ENCODE measurements at regions not wholly inside any gene's neighbourhood (a gene's known extent, or its start where the extent isn't known, plus 50 kb on each side); places are given as distances from the start of the nearest gene placed in this dataset.

DNA sequence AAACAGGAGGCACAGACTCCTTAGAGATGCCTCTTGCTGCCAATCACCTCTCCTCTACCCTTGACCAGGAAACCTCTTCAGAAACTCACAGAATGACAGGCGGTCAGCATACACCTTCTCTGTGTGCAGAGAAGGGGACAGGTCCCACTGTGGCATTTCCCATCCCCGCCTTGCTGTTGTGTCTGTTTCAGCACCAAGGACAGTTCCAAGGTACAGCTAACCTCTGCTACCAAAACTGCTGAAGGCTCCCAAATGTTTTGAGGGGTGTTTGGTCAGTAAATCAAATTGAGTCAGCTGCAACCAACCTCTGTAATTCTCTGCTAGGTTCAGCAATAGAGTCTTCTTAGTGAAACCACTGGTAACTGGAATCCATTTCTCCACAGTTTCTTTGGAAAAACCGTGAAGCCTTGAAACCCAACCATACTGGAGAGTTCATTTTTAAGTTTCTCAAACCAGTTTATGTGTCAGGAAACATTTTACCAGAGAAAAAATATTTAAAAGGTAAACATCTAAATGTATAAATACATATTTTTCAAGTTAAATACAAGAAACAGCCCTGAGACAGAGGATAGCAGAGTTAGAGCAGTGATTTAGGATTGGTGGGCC, 122.0 kb downstream of the DRD1 start:
- TF ChIP-seq, protein P1, sequence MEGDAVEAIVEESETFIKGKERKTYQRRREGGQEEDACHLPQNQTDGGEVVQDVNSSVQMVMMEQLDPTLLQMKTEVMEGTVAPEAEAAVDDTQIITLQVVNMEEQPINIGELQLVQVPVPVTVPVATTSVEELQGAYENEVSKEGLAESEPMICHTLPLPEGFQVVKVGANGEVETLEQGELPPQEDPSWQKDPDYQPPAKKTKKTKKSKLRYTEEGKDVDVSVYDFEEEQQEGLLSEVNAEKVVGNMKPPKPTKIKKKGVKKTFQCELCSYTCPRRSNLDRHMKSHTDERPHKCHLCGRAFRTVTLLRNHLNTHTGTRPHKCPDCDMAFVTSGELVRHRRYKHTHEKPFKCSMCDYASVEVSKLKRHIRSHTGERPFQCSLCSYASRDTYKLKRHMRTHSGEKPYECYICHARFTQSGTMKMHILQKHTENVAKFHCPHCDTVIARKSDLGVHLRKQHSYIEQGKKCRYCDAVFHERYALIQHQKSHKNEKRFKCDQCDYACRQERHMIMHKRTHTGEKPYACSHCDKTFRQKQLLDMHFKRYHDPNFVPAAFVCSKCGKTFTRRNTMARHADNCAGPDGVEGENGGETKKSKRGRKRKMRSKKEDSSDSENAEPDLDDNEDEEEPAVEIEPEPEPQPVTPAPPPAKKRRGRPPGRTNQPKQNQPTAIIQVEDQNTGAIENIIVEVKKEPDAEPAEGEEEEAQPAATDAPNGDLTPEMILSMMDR (IDR thresholded peaks at IDR 0.05; ENCODE audit: insufficient read depth, low read depth, low read length, missing control alignments) = no peak

DNA sequence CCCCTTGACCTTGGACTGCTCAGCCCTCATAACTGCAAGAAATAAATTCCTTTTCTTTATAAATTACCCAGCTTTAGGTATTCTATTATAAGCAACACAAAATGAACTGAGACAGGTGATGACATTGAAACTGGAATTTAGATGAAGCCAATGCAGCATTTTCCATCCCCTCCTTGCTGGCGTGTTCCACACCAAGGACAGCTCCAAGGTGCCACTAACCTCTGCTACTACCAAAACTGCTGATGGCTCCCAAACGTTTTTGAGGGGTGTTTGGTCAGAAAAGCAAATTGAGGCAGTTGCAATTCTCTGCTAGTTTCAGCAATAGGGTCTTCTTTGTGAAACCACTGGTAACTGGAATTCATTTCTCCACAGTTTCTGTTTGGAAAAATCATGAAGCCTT, 124.8 kb downstream of the DRD1 start:
- DNase-seq (ENCODE audit: low read depth) = no peak
- TF ChIP-seq, protein P1 (IDR thresholded peaks at IDR 0.05; ENCODE audit: insufficient read depth, low read depth, low read length, missing control alignments) = no peak
- H3K4me3 ChIP-seq (ENCODE audit: low read length) = no peak overlapping the region

More for the DNA sequence above, 122.0 kb downstream of the DRD1 start:
- DNase-seq (ENCODE audit: low read depth) = peak; percentile 40
- H3K4me3 ChIP-seq (ENCODE audit: low read length) = no peak overlapping the region

DNA sequence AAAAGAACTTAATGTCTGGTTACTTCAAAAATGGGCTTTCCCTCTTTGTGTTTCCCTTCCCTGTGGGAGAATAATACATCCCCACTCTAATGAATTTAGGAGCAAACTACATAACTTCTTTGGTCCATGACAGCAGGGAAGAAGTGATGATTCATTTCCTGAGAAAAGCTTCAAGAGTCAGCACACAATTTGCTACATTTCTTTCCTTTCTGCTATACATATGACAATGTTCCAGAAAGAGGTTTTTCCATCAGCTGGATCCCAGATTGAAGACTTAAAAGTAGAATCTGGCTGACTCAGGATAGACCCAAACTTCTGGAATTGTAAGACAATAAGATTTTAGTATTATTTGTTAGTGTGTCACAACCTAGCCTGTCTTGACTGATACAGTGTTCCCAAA, 126.1 kb downstream of the DRD1 start:
- no peak overlapping the region for H3K4me3 ChIP-seq (ENCODE audit: low read length)
- DNase-seq (ENCODE audit: low read depth) = no peak
- TF ChIP-seq, protein P1 (IDR thresholded peaks at IDR 0.05; ENCODE audit: insufficient read depth, low read depth, low read length, missing control alignments) = no peak

DNA sequence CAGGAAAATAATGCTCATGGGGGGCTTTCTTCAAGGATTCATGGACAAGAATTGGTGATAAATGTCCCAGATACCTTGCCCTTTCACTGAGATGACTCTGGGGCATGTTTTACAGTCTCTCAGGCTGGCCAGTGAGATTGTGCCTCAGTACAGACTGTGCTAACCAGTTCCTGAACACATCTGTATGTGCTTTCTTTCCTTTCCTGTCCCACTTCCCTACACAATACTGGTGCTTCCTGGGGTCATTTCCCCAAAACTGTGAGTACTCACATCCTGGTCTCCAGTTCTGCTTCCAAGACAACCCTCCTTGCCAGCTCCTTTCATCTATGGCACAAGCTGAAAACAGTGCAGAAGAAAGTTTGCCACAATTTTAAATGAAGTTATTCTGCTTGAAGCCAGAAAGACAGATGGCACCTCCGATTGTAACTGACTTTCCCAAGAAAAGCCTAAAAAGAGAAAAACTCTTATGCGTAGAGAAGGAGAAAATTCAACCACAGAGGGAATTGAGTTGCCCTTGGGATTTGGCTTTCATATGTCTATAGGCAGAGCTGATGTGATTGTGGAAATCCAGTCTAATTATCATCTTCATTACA, 134.7 kb downstream of the DRD1 start:
- DNase-seq (ENCODE audit: low read depth) = no peak
- TF ChIP-seq, protein P1 (IDR thresholded peaks at IDR 0.05; ENCODE audit: insufficient read depth, low read depth, low read length, missing control alignments) = no peak
- no peak overlapping the region for H3K4me3 ChIP-seq (ENCODE audit: low read length)

DNA sequence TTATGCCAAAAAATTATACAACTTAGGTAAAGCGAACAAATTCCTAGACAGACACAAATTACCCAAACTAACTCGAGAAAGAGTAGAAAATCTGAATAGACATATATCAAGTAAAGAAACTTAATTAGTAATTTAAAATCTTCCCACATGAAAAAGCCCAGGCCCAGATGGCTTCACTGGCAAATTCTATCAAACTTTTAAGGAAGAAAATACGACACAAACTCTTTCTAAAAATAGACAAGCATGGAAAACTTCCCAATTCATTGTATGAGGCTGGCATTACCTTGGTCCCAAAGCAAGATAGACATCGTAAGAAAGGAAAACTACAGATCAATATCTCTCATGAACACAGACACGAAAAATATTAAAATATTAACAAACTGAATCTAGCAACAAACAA, 135.3 kb downstream of the DRD1 start:
- TF ChIP-seq, protein P1 (IDR thresholded peaks at IDR 0.05; ENCODE audit: insufficient read depth, low read depth, low read length, missing control alignments) = no peak
- no peak overlapping the region for H3K4me3 ChIP-seq (ENCODE audit: low read length)
- DNase-seq (ENCODE audit: low read depth) = no peak

DNA sequence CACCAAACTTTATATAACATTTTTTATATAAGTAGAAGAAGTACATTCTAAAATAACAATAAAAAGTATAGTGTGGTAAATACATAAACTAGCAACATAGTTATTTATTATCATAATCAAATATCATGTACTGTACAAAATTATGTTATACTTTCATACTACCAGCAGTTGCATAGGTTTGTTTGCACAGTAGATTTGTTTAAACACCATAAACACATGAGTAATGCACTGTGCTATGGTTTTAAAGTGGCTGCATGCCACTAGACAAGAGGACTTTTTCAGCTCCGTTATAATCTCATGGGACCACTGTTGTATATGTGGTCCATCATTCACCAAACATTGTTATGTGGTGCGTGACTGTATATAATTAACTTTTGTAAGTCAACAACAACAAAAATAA, 137.6 kb downstream of the DRD1 start:
- no peak for DNase-seq (ENCODE audit: low read depth)
- no peak overlapping the region for H3K4me3 ChIP-seq (ENCODE audit: low read length)
- TF ChIP-seq, protein P1 (IDR thresholded peaks at IDR 0.05; ENCODE audit: insufficient read depth, low read depth, low read length, missing control alignments) = no peak

DNA sequence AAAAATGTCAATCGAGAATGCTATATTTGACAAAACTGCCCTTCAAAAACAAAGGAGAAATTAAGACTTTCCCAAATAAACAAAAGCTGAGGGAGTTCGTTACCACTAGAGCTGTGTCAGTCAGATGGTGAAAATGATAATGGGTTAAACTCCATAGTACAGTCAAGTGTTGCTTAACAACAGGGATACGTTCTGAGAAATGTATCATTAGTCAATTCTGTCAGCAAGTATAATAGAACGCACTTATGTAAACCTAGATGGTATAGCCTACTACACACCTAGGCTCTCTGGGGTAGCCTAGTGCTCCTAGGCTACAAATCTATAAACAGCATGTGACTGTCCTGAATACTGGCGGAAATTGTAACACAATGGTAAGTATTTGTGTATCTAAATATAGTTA, 138.7 kb downstream of the DRD1 start:
- no peak for DNase-seq (ENCODE audit: low read depth)
- TF ChIP-seq, protein P1 (IDR thresholded peaks at IDR 0.05; ENCODE audit: insufficient read depth, low read depth, low read length, missing control alignments) = no peak
- H3K4me3 ChIP-seq (ENCODE audit: low read length) = no peak overlapping the region

Measured in epithelial cell of esophagus (primary cell).